H9 (cell line): ENCODE measurements at regions not wholly inside any gene's neighbourhood (a gene's known extent, or its start where the extent isn't known, plus 50 kb on each side); places are given as distances from the start of the nearest gene placed in this dataset.

Source experiments
- DNase-seq: peaks from one replicate; pipeline ENCODE4 v3.0.0-alpha.2; 2017
- H2AFZ ChIP-seq: one replicate; pipeline ENCODE4 v1.6.1; 2013; ENCODE audit warnings: mild to moderate bottlenecking, low read length, control low read depth, moderate library complexity
- H2AK5ac ChIP-seq: 2 replicates; pipeline ENCODE4 v1.6.1; 2013; ENCODE audit warnings: low read length, control low read depth, mixed read lengths; ENCODE audit not compliant: insufficient read length
- H2BK120ac ChIP-seq: one replicate; pipeline ENCODE4 v1.6.1; 2013; ENCODE audit warnings: low read depth, mild to moderate bottlenecking, low read length, control low read depth, inconsistent platforms; ENCODE audit not compliant: poor library complexity, severe bottlenecking
- H2BK12ac ChIP-seq: 2 replicates; pipeline ENCODE4 v1.6.1; 2013; ENCODE audit warnings: low read length, control low read depth, mixed read lengths, low read depth; ENCODE audit not compliant: insufficient read length
- H2BK15ac ChIP-seq: 2 replicates; pipeline ENCODE4 v1.6.1; 2013; ENCODE audit warnings: low read depth, low read length, control low read depth
- H2BK20ac ChIP-seq: one replicate; pipeline ENCODE4 v1.6.1; 2013; ENCODE audit warnings: low read depth, mild to moderate bottlenecking, low read length, control low read depth, inconsistent platforms; ENCODE audit not compliant: poor library complexity, severe bottlenecking
- H2BK5ac ChIP-seq: 2 replicates; pipeline ENCODE4 v1.6.1; 2013; ENCODE audit warnings: low read length, control low read depth, mixed read lengths; ENCODE audit not compliant: insufficient read length
- H3K14ac ChIP-seq: 2 replicates; pipeline ENCODE4 v1.6.1; 2013; ENCODE audit warnings: low read length, control low read depth; ENCODE audit not compliant: insufficient read depth
- H3K18ac ChIP-seq: 2 replicates; pipeline ENCODE4 v1.6.1; 2013; ENCODE audit warnings: low read depth, mild to moderate bottlenecking, mixed read lengths, low read length, control low read depth; ENCODE audit not compliant: insufficient read length
- H3K23ac ChIP-seq: 2 replicates; pipeline ENCODE4 v1.6.1; 2013; ENCODE audit warnings: low read length, control low read depth, mixed read lengths, low read depth; ENCODE audit not compliant: insufficient read length
- H3K23me2 ChIP-seq: 2 replicates; pipeline ENCODE4 v1.6.1; 2013; ENCODE audit warnings: low read depth, mild to moderate bottlenecking, mixed read lengths, low read length, control low read depth; ENCODE audit not compliant: insufficient read length, poor library complexity, severe bottlenecking
- H3K27ac ChIP-seq: 2 replicates; pipeline ENCODE4 v1.5.1; 2013; ENCODE audit warnings: low read length, control low read depth, mixed read lengths, low read depth; ENCODE audit not compliant: insufficient read length
- H3K27me3 ChIP-seq: 2 replicates; pipeline ENCODE4 v1.6.1; 2013; ENCODE audit warnings: low read length, control low read depth, inconsistent platforms; ENCODE audit not compliant: insufficient read depth
- H3K4ac ChIP-seq: 2 replicates; pipeline ENCODE4 v1.6.1; 2013; ENCODE audit warnings: low read depth, mild to moderate bottlenecking, control low read depth, inconsistent platforms, low read length, moderate library complexity
- H3K4me1 ChIP-seq: 2 replicates; pipeline ENCODE4 v1.6.1; 2013; ENCODE audit warnings: low read length, control low read depth, inconsistent platforms; ENCODE audit not compliant: insufficient read depth
- H3K4me2 ChIP-seq: 2 replicates; pipeline ENCODE4 v1.6.1; 2013; ENCODE audit warnings: low read length, control low read depth, mixed read lengths; ENCODE audit not compliant: insufficient read length, insufficient read depth
- H3K56ac ChIP-seq: 2 replicates; pipeline ENCODE4 v1.6.1; 2013; ENCODE audit warnings: low read depth, mild to moderate bottlenecking, mixed read lengths, low read length, control low read depth; ENCODE audit not compliant: insufficient read length
- H3K79me1 ChIP-seq: 2 replicates; pipeline ENCODE4 v1.6.1; 2013; ENCODE audit warnings: low read depth, mild to moderate bottlenecking, moderate library complexity, low read length, control low read depth, inconsistent platforms; ENCODE audit not compliant: insufficient read depth, poor library complexity, severe bottlenecking
- H3K79me2 ChIP-seq: 2 replicates; pipeline ENCODE4 v1.6.1; 2013; ENCODE audit warnings: low read length, control low read depth, inconsistent platforms; ENCODE audit not compliant: insufficient read depth
- H3K9ac ChIP-seq: 2 replicates; pipeline ENCODE4 v1.6.1; 2013; ENCODE audit warnings: low read length, control low read depth, mixed read lengths; ENCODE audit not compliant: insufficient read length; ENCODE audit errors: extremely low read depth
- H3K9me3 ChIP-seq: one replicate; pipeline ENCODE4 v1.6.1; 2013; ENCODE audit warnings: low read depth, low read length, inconsistent platforms; ENCODE audit not compliant: control insufficient read depth
- H3T11ph ChIP-seq: one replicate; pipeline ENCODE4 v1.6.1; 2013; ENCODE audit warnings: mild to moderate bottlenecking, low read length, control low read depth, inconsistent platforms
- H4K20me1 ChIP-seq: one replicate; pipeline ENCODE4 v1.6.1; 2013; ENCODE audit not compliant: control insufficient read depth, insufficient read length, insufficient read depth
- H4K5ac ChIP-seq: 2 replicates; pipeline ENCODE4 v1.6.1; 2013; ENCODE audit warnings: low read depth, mild to moderate bottlenecking, mixed read lengths, low read length, control low read depth; ENCODE audit not compliant: insufficient read length
- H4K8ac ChIP-seq: replicated peaks from 2 replicates; pipeline ENCODE4 v1.6.1; 2013; ENCODE audit warnings: low read length, control low read depth, mixed read lengths, low read depth; ENCODE audit not compliant: insufficient read length
- H4K91ac ChIP-seq: 2 replicates; pipeline ENCODE4 v1.6.1; 2013; ENCODE audit warnings: low read depth, mild to moderate bottlenecking, moderate library complexity, mixed read lengths, low read length, control low read depth; ENCODE audit not compliant: insufficient read length
- H3K27ac Mint-ChIP-seq, 3 experiments: 2 replicates in 2 of 3; 3 replicates in 1 of 3; pipeline ENCODE4 v1.8.0; 2020 to 2021; ENCODE audit warnings: mixed read lengths in 3 of 3, mild to moderate bottlenecking in 1 of 3, moderate library complexity in 1 of 3
- H3K27me3 Mint-ChIP-seq: 2 replicates; pipeline ENCODE4 v1.8.0; 2021; ENCODE audit warnings: low read depth, mild to moderate bottlenecking, moderate library complexity, mixed read lengths
- H3K36me3 Mint-ChIP-seq, 3 experiments: 2 replicates in 2 of 3; 3 replicates in 1 of 3; pipeline ENCODE4 v1.8.0; 2020 to 2021; ENCODE audit warnings: low read depth in 3 of 3, mixed read lengths in 3 of 3; ENCODE audit not compliant: insufficient read depth in 1 of 3
- H3K4me1 Mint-ChIP-seq, 2 experiments: 2 replicates each; pipeline ENCODE4 v1.8.0; 2020; ENCODE audit warnings: mixed read lengths in 2 of 2
- H3K4me3 Mint-ChIP-seq, 2 experiments: 2 replicates in 1 of 2; 3 replicates in 1 of 2; pipeline ENCODE4 v1.8.0; 2020 to 2021; ENCODE audit warnings: mild to moderate bottlenecking in 2 of 2, mixed read lengths in 2 of 2, moderate library complexity in 1 of 2
- H3K9me3 Mint-ChIP-seq, 2 experiments: 2 replicates in 1 of 2; 3 replicates in 1 of 2; pipeline ENCODE4 v1.8.0; 2020; ENCODE audit warnings: mild to moderate bottlenecking in 2 of 2, mixed read lengths in 2 of 2, moderate library complexity in 1 of 2
- WGBS: extraction: QIAGEN DNeasy Blood & Tissue Kit; methylation state at CpG from one replicate; pipeline ENCODE4 v1.1.7; 2013; ENCODE audit warnings: missing lambda C conversion rate, low lambda C conversion rate, mixed read lengths; ENCODE audit not compliant: insufficient read length; ENCODE audit errors: extremely low coverage; 5-methylcytosine and 5-hydroxymethylcytosine counted together
- TF ChIP-seq, protein P1 (sequence below): fragments of 200-600 bp; sonication (generic); conservative IDR thresholded peaks from 3 replicates; pipeline ENCODE4 v1.8.0; 2021; ENCODE audit warnings: antibody characterized with exemption, mild to moderate bottlenecking

DNA sequence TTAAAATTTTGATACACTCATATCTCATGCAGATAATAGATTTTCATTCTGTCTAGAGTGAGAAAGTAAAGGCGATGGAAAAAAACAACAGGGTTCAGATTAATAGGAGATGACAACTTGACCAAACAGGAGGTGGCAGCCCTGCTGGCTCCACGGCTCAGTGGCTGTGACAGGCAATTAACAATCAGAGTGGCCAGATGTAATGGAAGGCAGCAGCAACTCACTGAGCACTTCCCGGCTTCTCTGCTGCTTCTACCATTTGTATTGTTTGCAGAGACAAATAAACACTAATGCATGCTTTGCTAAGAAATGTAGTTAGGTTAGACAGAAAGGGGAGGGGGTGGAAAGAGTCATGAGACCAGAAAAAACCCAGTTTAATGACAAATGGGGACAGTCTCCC is 473.0 kb upstream of the SLC10A2 start:
- Histone ChIP-seq H2AK5ac (no peak overlapping the region), H2BK120ac (no peak overlapping the region), H4K5ac (no peak overlapping the region), H3K23ac (no peak overlapping the region), H4K91ac (no peak overlapping the region), H3K23me2 (no peaks in the 10 kb centered on the region), H3K4ac (no peak overlapping the region), H2BK12ac (no peak overlapping the region), H3K9ac (no peak overlapping the region), H3K79me1 (no peaks in the 10 kb centered on the region), H3K79me2 (no peaks in the 10 kb centered on the region), H4K8ac (no peak overlapping the region), H3K27ac (no peak overlapping the region), H3K56ac (no peak overlapping the region), H3K27me3 (no peaks in the 10 kb centered on the region), H2BK20ac (no peak overlapping the region), H3K4me2 (no peak overlapping the region), H4K20me1 (no peaks in the 10 kb centered on the region), H2BK15ac (no peak overlapping the region), H3K9me3 (no peaks in the 10 kb centered on the region), H2AFZ (no peak overlapping the region), H3K14ac (no peak overlapping the region), H3K4me1 (no peaks in the 10 kb centered on the region), H3T11ph (no peak overlapping the region), H2BK5ac (no peak overlapping the region), H3K18ac (no peak overlapping the region)
- WGBS: no CpG with 5 or more reads among the region's 3 CpGs
- Mint-ChIP-seq H3K36me3 (peaks cover 7 to 20% (median 8%) of the 10 kb centered on the region in 3 experiments), H3K4me3 (no peak overlapping the region), H3K9me3 (peaks cover 19 to 23% of the 10 kb centered on the region in 2 experiments), H3K4me1 (peaks cover 4 to 7% of the 10 kb centered on the region in 2 experiments), H3K27ac (no peak overlapping the region), H3K27me3 (no peaks in the 10 kb centered on the region)
- DNase-seq: peak; percentile 37
- TF ChIP-seq, protein P1, sequence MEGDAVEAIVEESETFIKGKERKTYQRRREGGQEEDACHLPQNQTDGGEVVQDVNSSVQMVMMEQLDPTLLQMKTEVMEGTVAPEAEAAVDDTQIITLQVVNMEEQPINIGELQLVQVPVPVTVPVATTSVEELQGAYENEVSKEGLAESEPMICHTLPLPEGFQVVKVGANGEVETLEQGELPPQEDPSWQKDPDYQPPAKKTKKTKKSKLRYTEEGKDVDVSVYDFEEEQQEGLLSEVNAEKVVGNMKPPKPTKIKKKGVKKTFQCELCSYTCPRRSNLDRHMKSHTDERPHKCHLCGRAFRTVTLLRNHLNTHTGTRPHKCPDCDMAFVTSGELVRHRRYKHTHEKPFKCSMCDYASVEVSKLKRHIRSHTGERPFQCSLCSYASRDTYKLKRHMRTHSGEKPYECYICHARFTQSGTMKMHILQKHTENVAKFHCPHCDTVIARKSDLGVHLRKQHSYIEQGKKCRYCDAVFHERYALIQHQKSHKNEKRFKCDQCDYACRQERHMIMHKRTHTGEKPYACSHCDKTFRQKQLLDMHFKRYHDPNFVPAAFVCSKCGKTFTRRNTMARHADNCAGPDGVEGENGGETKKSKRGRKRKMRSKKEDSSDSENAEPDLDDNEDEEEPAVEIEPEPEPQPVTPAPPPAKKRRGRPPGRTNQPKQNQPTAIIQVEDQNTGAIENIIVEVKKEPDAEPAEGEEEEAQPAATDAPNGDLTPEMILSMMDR: no peak
